SH-SY5Y (cell line): ENCODE measurements at regions not wholly inside any gene's neighbourhood (a gene's known extent, or its start where the extent isn't known, plus 50 kb on each side); places are given as distances from the start of the nearest gene placed in this dataset.

Source experiments
- GATA2 ChIP-seq: IDR thresholded peaks from 2 replicates; pipeline ENCODE4 v1.6.1; 2011; ENCODE audit warnings: mild to moderate bottlenecking, low read depth, low read length
- GATA3 ChIP-seq: IDR thresholded peaks from 2 replicates; pipeline ENCODE4 v1.6.1; 2011; ENCODE audit warnings: low read depth, mild to moderate bottlenecking, low read length, moderate library complexity

- no peak for TF ChIP-seq GATA3
- no peak for TF ChIP-seq GATA2
Observed at GRCh38 chr12:42958291-42958674, 368.7 kb upstream of the PRICKLE1 start.

DNA sequence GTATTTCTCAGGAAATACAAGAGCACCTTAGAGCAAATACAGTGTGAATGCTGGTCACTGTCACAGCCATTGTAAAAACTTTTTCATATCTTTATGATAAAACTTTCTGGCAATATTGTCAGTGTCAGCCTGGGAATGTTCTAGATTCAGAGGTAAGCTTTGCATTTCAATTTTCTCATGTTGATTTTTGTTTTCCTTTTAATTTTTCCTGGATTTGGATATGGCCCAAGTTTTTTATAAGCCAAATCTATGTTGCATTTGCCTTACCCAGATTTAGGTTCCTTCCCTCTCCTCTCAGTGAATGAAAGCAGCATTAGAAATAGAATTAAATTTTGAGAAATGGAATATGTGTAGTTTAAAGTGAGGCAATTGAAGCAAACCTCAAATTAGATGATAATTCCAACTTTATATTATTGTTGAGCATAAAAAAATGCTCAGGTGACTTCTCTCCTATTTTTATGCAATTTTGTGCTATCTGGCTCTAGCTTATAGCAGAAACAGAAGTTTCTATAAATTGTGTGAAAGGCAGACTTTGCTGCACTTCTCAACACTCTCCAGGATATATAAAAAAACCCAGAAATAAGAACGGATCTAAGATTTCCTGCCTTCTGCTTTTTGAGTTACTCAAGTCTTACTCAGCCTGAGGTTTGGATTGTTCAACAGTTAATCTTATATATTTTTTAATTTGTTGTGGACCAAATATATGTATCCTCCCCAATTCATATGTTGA, 368.2 kb upstream of the PRICKLE1 start:
- TF ChIP-seq GATA3 = no peak
- no peak for TF ChIP-seq GATA2

GRCh38 chr12:42957136-42957535, 367.6 kb upstream of the PRICKLE1 start:
- no peak for TF ChIP-seq GATA2
- TF ChIP-seq GATA3 = no peak

GRCh38 chr12:42953021-42953420, 363.5 kb upstream of the PRICKLE1 start:
- TF ChIP-seq GATA3 = no peak
- TF ChIP-seq GATA2 = no peak

DNA sequence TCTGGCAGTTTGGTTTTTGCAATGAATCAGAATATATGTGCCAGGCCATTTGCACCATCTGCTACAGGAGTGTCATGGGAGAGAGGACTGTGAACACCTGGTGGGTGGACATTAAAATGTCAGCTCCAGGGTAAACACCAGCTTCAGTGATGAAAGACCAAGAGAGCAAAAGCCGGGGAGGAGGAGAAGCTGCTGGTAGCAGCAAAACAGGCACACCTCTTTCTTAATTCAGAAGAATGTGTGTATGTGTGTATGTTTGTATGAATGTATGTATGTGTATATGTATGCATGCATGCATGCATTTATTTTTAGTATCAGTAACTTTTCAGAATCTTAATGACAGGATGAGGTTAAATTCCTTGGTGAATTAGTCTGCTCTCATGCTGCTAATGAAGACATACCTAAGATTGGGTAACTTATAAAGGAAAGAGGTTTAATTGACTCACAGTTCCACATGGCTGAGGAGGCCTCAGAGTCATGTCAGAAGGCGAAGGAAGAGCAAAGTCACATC, 357.4 kb upstream of the PRICKLE1 start:
- TF ChIP-seq GATA3 (no peak), GATA2 (no peak)

DNA sequence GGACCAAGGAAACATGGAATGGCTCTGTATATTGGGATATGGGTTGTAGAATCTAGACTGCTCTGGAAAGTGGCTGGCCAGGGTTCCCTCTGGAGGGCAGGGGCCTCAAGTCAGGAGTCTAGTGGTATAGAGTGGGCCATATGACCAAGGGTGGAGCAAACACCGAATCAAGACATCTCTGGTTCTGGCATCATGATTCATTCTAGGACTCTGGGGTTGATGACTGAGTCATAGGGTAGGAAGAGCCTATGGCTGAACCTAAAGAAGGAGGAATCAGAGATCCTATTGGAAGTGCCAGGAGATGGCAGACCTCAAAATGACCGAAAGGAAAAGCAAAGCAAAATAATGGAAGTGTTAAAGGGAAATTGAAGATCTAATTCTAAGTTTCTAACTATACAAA, 356.4 kb upstream of the PRICKLE1 start:
- TF ChIP-seq GATA3 (no peak), GATA2 (no peak)

GRCh38 chr12:42944516-42944915, 355.0 kb upstream of the PRICKLE1 start:
- TF ChIP-seq GATA2 = no peak
- TF ChIP-seq GATA3 = no peak

DNA sequence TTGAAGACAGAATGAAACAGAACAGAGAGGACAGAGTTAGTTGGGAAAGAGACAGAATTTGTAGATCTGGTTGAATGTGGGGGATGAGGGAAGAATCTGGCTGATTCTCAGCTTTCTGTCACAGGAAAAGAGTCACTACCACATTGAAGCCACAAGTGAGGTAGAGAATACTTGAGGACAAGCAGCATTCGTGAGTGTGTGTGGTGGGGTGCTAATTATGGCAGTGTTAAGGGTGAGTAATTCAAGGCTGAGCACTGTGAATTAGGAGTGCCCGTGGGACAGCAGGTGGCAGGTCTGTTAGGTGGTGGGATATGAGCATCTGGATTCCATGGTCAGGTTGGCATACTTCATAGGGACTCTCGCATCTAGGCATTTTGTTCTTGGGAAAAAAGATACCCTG, 347.4 kb upstream of the PRICKLE1 start:
- TF ChIP-seq GATA2 (no peak), GATA3 (no peak)

GRCh38 chr12:42936260-42936659, 346.7 kb upstream of the PRICKLE1 start:
- no peak for TF ChIP-seq GATA3
- TF ChIP-seq GATA2 = no peak

- no peak for TF ChIP-seq GATA2
- no peak for TF ChIP-seq GATA3
Observed at GRCh38 chr12:42935756-42936155, 346.2 kb upstream of the PRICKLE1 start.

GRCh38 chr12:42935090-42935489, 345.5 kb upstream of the PRICKLE1 start:
- TF ChIP-seq GATA2 = no peak
- TF ChIP-seq GATA3 = no peak

DNA sequence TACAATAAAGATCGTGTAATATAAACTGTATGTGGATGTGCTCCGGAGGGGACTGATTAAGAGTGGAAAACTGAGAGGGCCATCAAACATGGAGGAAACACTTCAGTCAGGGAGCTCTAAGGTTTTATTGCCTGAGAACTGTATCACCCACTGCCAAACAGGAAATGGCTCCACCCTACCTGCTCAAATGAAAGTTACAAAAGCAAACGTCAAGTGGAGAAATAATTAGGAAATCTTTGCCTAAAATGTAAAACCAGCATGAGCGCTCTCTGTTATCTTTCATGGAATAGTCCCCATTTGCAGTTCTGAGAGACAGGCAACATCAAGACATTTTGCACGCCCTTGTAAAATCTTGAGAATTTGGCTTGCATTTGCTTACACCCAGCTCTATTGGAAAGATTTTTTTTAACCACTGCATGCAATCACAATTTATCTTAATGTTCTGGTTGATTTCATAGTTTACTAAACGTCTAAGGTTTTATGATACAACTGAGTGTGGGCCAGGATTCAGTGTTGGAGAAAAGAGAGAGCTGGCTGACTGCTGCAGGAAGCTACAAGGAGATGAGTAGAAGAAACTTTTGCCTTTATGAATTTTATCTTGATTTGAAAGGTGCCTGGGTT, 344.0 kb upstream of the PRICKLE1 start:
- no peak for TF ChIP-seq GATA3
- no peak for TF ChIP-seq GATA2

DNA sequence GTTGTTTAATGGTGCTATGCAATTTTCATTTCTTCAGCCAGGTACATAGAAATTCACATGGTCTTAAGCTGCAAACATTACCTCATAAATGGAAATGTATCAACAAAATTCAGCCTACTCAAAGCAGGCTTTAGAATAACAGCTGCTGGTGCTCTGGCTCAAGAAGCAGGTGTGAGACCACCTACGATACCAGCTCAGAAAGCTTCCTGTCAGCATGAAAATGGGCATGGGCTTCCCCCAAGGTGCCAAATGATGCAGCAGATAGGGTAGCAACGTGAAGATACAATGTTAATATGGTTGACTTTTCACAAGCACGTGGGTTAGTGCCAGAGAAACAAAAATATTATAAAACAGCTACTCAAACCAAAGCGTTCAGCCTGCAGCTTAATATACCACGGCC, 343.4 kb upstream of the PRICKLE1 start:
- no peak for TF ChIP-seq GATA3
- TF ChIP-seq GATA2 = no peak

- no peak for TF ChIP-seq GATA3
- TF ChIP-seq GATA2 = no peak
Observed at GRCh38 chr12:42926232-42926631, 336.7 kb upstream of the PRICKLE1 start.

DNA sequence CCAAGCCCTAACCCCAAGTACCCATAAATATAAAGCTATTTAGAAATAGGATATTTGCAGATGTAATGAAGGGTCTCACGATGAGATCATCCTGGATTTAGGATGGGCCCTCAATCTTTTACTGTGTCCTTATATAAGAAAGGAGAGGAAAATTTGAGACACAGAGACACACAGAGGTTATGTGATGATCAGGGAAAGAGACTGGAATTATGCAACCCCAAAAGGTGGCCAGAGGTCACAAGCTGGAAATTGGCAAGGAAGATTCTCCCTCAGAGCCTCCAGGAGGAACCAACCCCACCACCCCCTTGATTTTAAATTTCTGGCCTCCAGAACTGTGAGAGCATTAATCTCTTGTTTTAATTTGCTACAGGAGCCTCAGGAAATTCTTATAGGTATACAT, 334.9 kb upstream of the PRICKLE1 start:
- TF ChIP-seq GATA2 = no peak
- no peak for TF ChIP-seq GATA3

DNA sequence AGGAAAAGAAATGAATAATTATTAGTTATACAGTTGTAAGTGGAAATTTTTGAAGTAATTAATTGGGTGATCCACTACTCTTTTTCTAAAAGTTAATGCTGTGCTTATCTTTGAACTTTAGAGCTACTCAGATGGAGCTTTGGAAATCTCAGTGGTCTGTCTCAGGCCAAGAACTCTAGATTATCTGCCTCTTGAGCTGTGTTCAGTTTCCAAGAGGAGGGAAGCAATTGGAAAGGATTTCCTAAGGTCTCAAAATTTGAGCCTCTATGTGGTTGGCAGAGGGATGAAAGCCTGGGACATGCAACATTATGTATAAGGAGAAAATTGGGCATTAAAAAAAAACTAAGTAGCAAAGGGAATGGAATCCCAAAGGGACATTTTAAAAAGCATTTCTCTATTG, 334.0 kb upstream of the PRICKLE1 start:
- TF ChIP-seq GATA3 = no peak
- no peak for TF ChIP-seq GATA2
